Erythroblast (primary cell): ENCODE measurements at regions not wholly inside any gene's neighbourhood (a gene's known extent, or its start where the extent isn't known, plus 50 kb on each side); places are given as distances from the start of the nearest gene placed in this dataset.

ENCODE experiments used
- GATA1 ChIP-seq: IDR thresholded peaks from 2 replicates; pipeline ENCODE4 v1.6.1; 2011; ENCODE audit warnings: low read depth, mild to moderate bottlenecking, control low read depth, low read length, moderate library complexity
- POLR2A ChIP-seq: IDR thresholded peaks from 2 replicates; pipeline ENCODE4 v1.6.1; 2011; ENCODE audit warnings: mild to moderate bottlenecking, low read length

DNA sequence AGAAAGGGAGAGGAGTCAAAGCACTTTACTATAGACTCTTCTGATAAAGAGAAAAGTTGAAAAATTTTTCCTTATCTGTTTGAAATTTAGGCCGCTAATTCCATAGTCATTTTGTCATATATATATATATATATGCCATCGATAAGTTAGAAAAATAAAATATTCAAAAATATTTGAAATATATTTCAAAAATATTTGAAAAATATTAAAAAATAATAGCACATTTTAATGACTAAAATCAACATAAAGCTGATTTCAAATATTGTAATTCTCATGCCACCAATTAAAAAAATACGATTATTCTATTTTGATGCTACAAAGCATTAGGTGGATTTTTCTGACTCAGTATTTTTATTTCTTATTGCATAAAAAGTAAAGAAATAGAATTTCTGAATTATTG lies 87.1 kb downstream of the KIF2B start:
- TF ChIP-seq POLR2A (no peak), GATA1 (no peak)
